SK-MEL-5 (cell line): ENCODE measurements at regions not wholly inside any gene's neighbourhood (a gene's known extent, or its start where the extent isn't known, plus 50 kb on each side); places are given as distances from the start of the nearest gene placed in this dataset.
"Not testable (repeated sequence)": the region's sequence is repeated elsewhere in the genome, so short reads cannot be mapped to it uniquely, and the experiment has no call there.

Source experiments
- DNase-seq: peaks from one replicate; pipeline ENCODE4 v3.0.0-alpha.2; 2016; ENCODE audit warnings: low read depth, low spot score
- in situ Hi-C: cut with HindIII; loops from 2 replicates; pipeline ENCODE4 v1.10.0; 2016; ENCODE audit warnings: low sequenced_read_pairs, high pct_unique_total_duplicates, low pct_unique_long_range_greater_than_20kb

DNA sequence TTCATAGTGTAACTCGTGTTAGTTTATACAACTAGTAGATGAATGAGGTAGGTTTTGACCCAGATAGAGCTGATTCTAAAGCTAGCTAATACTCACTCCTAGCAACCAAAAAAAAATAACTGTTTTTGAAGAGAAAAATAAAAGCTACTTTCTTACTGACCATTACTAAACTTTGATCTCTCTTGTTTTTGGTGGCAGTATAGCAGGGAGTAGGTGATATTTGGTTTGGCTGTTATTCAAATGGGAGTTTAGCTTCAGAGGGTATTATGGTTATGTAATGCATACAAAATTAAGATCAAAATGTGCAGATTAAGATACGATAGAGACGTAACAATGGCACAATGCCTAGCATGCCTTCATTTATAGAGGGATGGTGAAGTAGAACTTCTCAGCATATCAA is 1104.5 kb downstream of the PCDH19 start:
- no peak for DNase-seq
- in situ Hi-C loops = no loop called here

DNA sequence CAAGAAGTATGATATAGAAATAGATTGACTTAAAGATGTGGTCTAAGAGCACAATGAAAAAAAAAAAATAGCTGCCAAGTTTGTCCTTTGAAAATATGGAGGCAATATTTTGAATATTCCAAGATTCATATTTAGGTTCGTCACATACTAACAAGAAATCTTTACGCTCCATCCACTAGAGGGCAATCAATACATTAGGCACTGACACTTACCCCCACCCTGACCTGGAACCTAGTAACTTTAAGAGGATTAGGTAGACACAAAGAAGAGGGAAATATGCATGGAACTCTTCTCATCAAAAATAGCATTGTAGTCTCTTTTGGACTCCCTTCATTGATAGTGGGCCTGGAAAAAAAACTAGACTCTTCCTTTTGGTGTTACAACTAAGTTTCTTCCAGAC is 1108.1 kb downstream of the PCDH19 start:
- in situ Hi-C loops = no loop called here
- peak; percentile 42 for DNase-seq

DNA sequence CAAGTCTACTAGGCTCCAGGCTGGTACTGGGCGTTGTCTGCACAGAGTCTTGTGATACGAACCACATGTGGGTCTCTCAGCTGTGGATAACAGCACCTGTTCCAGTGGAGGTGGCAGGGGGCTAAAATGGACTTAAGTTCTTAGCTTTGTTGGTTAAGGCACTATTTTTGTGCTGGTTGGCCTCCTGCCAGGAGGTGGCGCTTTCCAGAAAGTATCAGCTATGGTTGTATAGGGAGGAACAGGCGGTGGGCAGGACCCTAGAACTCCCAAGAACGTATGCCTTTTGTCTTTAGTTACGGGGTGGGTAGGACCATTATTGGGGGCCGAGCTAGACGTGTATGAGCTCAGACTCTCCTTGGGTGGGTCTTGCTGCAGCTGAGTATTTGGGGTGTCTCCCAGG is 1138.4 kb downstream of the PCDH19 start:
- DNase-seq = no peak
- in situ Hi-C loops = no loop called here

DNA sequence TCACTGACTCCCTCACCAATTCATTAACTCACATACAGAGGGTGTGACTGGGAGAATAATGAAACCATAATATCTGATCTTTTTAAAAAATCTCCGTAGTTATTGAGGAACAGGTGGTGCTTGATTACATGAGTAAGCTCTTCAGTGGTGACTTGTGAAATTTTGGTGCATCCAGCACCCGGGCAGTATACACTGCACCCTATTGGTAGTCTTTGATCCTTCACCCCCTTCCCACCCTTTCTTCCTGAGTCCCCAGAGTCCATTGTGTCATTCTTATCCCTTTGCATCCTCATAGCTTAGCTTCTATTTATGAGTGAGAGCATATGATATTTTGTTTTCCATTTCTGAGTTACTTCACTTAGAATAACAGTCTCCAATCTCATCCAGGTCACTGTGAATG is 1143.8 kb downstream of the PCDH19 start:
- in situ Hi-C loops = no loop called here
- no peak for DNase-seq

DNA sequence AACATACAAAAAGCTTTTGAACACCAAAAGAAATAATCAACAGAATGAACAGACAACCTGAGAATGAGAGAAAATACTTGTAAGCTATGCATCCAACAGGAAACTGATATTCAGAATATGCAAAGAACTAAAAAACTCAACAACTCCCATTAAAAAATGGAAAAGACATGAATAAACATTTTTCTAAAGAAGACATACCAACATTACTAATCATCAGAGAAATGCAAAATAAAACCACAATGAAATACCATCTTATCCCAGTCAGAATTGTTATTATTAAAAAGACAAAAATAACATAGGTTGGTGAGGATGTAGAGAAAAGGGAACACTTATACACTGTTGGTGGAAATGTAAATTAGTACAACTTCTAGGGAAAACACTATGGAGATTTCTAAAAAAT is 1161.9 kb downstream of the PCDH19 start:
- DNase-seq = no peak
- in situ Hi-C loops = no loop called here

DNA sequence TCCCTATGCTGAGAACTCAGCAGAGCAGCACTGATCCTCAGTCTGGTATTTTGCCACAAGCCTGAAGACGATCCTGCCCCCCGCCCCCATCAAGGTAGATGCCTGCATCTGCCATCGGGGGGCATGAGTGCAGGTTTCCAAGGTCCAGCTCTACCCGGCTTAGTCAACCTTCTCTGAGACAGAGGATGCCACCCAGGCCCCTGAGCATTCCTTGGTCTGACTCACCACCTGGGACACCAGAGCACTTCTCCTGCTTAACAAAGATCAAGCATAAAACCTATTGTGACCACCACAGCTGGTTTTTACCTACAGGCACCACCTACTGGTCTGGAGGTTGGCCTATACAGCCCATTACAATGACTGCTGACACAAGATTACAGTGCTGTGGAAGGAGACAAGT is 1168.1 kb downstream of the PCDH19 start:
- in situ Hi-C loops = no loop called here
- DNase-seq = no peak

DNA sequence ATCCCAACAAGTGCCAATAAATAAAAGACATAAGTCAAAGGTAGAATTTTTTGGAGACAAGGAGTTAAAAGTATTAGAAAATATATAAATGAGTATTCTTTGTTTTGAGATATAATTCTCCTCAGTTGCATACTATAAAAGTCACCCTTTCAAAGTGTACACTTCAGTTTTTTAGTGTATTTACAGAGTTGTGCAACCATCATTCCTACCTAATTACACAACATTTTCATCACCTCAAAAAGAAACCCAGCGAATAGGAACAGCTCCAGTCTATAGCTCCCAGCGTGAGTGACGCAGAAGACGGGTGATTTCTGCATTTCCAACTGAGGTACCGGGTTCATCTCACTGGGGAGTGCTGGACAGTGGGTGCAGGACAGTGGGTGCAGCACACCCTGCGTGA is 1175.7 kb downstream of the PCDH19 start:
- not testable (repeated sequence) for DNase-seq

DNA sequence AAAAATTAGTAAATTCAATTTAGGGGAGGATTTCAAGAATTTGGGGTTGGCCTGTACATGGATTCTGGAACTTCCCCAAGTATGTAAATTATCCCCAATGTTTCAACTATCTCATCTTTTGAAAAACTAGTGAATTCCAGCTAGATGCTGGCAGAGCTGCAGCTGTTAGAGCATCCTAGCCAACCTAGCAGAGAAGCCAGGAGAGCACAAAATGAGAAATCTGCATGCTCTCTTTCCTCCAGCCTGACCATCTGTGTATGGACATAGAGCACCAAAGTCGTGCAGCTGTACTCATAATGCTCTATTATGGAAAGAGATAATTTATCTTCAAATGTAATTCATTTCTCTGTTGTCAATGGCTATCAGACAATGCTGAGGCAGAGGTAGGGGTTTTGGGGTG is 1217.7 kb downstream of the PCDH19 start:
- DNase-seq = no peak
- in situ Hi-C loops = no loop called here

More for the DNA sequence above, 1175.7 kb downstream of the PCDH19 start:
- in situ Hi-C loops = not testable (repeated sequence)

DNA sequence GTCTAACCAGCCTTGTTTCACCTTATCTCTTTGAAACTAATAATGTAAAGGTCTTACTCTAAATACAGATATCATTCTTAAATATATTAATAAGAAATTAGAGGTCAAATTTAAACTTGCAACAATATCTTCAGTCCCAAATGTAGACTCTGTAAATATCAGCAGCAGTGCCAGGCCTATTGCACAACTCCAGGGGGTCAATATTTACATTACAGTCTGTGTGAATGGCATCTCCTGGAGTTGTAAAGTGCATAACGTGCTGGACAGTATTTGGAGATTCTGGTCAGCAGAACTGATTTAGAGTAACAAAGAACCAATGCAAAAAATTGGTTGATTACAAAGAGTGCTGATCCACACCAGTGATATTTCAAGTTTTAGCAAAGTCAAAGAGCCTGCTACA is 1225.9 kb downstream of the PCDH19 start:
- in situ Hi-C loops = no loop called here
- no peak for DNase-seq

DNA sequence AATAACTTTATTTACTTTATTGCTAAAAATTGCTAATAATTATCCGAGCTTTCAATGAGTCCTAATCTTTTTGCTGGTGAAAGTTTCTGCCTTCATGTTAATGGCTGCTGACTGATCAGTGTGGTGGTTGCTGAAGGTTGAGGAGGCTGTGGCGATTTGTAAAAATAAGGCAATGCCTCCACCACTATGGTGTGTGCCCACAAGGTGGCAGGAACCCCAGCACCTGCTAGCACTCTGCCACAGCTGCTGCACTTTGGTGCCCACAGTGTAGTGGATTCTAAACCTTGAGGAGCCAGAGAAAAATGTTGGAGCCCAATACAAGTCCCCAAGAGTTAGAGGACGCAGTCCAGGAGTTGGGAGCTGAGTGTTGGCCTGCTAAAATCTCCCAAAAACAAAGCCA is 1237.1 kb downstream of the PCDH19 start:
- in situ Hi-C loops = no loop called here
- no peak for DNase-seq

DNA sequence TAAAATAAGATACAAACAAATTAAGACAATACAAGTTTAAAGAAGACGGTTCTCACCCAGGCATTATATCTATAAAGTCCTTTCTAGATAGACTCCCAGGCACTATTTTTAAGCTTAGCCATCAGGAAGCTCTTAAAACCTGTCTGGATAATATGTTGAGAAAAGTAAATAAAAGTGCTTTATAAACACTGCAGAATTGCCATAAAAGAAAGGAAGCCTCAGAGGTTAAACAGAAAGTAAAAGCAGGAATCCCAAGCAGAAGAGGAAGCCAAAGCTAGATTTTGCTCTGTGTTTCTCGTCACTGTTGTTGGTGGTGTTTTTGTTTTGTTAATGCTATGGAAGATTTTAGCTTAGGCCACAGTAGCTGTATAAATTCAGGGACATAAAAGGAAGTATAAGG is 1267.3 kb downstream of the PCDH19 start:
- in situ Hi-C loops = no loop called here
- no peak for DNase-seq

DNA sequence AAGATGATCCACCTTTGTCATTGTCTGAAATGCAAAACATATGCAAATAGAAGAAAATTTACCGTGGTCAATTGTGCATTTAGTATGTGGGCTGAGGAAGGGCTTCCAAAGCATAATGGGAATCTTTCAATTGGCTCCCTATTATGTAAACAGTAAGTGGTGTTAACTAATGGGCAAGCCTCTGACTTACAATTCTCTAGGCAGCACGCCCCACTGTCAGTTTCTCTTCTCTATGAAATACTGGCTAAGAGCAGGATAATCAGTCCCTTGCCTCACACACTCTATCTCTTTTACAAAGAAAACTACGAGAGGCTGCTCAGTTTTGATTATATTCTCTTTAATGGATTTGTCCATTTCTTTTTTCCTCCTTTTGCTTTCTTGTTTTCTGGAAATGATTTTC is 1272.6 kb downstream of the PCDH19 start:
- in situ Hi-C loops = no loop called here
- no peak for DNase-seq

DNA sequence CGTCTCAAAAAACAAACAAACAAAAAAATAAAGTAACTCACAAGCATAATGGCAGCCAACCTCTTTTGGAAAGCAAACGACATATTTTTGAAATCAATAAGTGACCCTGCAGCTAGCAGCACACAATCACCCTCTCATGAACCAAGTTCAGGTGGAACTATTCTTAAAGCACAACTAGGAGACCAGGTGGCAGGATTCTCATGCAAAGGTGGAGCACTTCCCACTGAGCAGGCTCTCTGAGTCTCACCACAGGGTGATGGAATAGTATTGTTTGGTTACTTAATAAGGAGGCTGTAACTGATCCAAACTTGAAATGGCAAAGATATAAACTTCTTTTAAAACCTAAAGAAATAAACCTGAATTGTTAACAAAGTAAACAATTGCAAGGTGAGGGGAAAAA is 1293.1 kb downstream of the PCDH19 start:
- in situ Hi-C loops = no loop called here
- DNase-seq = no peak

DNA sequence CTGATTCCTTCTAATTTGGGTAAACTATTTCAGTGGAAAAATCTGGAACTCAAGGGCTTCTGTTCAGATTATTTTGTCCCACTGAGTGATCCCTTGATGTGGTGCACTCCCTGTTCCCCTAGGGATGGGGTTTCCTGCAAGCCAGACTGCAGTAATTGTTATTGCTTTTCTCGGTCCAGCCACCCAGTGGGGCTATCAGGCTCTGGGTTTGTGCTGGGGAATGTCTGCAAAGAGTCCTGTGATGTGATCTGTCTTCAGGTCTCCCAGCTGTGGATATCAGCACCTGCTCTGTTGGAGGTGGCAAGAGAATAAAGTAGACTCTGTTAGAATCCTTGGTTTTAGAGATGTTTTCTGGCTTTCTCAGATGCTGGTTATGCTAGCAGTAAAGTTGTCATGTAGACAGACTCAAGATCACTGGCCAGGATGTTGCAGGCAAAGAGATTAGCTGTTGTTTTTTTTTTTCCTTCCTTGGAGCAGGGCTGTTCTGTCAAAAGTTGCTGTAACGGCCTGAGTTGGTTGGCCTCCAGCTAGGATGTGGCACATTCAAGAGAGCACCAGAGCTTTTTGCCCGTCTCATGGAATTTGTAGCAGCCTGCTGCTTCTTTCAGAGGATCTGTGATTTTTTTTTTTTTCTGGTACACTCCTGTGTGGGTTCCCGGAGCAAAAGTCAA is 1314.0 kb downstream of the PCDH19 start:
- in situ Hi-C loops = no loop called here
- DNase-seq = no peak

DNA sequence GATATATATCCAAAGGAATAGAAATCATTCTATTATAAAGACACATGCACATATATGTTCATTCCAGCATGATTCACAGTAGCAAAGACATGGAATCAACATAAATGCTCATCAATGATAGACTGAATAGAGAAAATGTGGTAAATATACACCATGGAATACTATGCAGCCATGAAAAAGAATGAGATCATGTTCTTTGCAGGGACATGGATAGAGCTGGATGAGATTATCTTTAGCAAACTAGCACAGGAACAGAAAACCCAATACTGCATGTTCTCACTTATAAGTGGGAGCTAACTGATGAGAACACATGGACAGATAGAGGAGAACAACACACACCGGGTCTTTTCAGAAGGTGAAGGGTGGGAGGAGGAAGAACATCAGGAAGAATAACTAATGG is 1318.6 kb downstream of the PCDH19 start:
- DNase-seq = no peak
- in situ Hi-C loops = no loop called here

DNA sequence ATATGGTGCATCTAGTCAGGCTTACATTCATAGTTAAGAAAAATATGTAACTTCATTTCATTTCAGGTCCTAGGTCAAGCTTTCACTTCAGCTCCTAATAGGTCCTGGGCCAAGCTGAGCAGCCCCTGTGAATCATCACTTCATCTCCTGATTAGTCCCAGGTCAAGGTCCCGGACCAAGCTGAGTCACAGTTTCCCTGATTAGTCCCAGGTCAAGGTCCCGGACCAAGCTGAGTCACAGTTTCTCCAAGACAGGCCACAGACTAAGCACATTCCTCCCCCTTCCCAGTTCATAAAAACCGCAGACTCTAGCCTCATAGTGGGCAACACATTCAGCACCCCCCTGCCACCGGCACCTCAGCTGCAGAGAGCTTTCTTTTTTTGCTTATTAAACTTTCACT is 1331.8 kb downstream of the PCDH19 start:
- in situ Hi-C loops = no loop called here
- no peak for DNase-seq

DNA sequence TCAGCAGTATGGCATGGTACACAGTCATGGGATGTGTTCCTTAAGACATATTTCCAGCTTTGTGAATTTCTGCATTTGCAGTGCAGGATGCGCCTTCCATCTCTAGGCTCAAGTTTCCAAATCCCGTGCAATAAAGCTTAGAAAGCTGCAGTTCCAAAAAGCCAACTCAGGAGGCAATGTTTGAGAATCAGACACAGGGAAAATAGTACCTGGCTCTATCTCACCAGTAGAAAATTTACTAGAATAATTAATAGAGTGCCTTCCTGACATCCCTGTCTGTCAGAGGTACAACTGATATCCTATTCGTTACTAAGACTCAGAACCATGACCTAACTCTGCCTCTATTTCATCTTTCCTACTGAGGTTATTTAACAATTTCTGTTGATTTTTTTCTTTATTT is 1333.0 kb downstream of the PCDH19 start:
- peak; percentile 33 for DNase-seq
- in situ Hi-C loops = no loop called here

DNA sequence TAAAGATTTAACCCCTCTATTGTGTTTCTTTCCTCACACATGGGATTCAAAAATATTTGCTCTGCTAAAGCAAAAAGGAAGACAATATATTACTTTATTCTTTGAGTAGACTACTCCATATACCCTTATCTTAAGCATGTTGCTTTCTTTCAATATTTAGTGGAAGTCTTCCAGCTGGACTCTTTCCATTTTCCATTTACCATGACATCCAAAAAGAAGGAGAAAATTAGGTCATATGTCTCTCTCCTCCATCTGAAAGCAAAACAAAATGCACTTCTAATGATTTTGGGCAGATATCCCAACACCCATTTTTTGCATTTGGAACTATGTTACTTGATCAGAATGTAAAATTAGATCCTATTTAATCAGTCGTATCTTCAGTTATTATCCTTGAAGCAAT is 1336.5 kb downstream of the PCDH19 start:
- DNase-seq = no peak
- in situ Hi-C loops = no loop called here

DNA sequence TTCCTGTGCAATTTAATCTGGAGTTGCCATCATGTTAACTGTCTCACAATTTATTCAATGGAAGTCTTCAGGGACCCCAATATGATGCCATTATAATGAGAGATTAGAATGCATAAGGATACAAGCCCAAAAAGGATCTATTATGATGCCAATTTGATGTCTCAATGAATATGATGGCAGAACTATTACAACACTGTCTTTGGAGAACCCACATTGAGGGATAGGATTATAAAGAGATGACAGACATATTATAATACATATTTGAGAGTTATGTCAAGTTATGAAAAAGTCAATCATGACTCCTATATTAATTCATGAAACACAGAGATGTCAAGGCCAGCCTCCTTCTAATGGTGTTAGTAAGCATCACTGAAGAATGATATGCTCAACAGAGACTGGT is 1358.4 kb downstream of the PCDH19 start:
- no peak for DNase-seq
- in situ Hi-C loops = no loop called here
